GM19438 (cell line): ENCODE measurements at regions not wholly inside any gene's neighbourhood (a gene's known extent, or its start where the extent isn't known, plus 50 kb on each side); places are given as distances from the start of the nearest gene placed in this dataset.
"Not testable (repeated sequence)": the region's sequence is repeated elsewhere in the genome, so short reads cannot be mapped to it uniquely, and the experiment has no call there.

Experiments used
- ATAC-seq: cut with Tn5 transposase; IDR thresholded peaks from one replicate; pipeline ENCODE4 v1.9.1; 2021; ENCODE audit warnings: low read depth; ENCODE audit not compliant: unreplicated experiment

- ATAC-seq, result no peak
Measured at GRCh38 chr3:28019740-28020139, 221.7 kb upstream of the CMC1 start.

- ATAC-seq, result no peak
Measured at GRCh38 chr3:28022916-28023315, 218.5 kb upstream of the CMC1 start.

- no peak for ATAC-seq
Measured at GRCh38 chr3:28028554-28028953, 212.9 kb upstream of the CMC1 start.

GRCh38 chr3:28033059-28033784 is 208.2 kb upstream of the CMC1 start:
- no peak for ATAC-seq

GRCh38 chr3:28036599-28037575 is 204.5 kb upstream of the CMC1 start:
- peak; percentile 43 for ATAC-seq

- no peak for ATAC-seq
Measured at GRCh38 chr3:28039234-28039633, 202.2 kb upstream of the CMC1 start.

GRCh38 chr3:28039829-28040228 is 201.6 kb upstream of the CMC1 start:
- ATAC-seq, result no peak

- ATAC-seq, result peak; percentile 57
Measured at GRCh38 chr3:28042095-28042635, 199.3 kb upstream of the CMC1 start.

- ATAC-seq, result no peak
Measured at GRCh38 chr3:28042707-28043106, 198.7 kb upstream of the CMC1 start.

- ATAC-seq, result no peak
Measured at GRCh38 chr3:28050120-28050519, 191.3 kb upstream of the CMC1 start.

GRCh38 chr3:28050885-28051284 is 190.5 kb upstream of the CMC1 start:
- ATAC-seq, result no peak

GRCh38 chr3:28053759-28054158 is 187.7 kb upstream of the CMC1 start:
- no peak for ATAC-seq

GRCh38 chr3:28056806-28057205 is 184.6 kb upstream of the CMC1 start:
- ATAC-seq, result no peak

GRCh38 chr3:28057539-28057938 is 183.9 kb upstream of the CMC1 start:
- ATAC-seq, result no peak

GRCh38 chr3:28059199-28059598 is 182.2 kb upstream of the CMC1 start:
- ATAC-seq, result not testable (repeated sequence)

GRCh38 chr3:28066020-28066419 is 175.4 kb upstream of the CMC1 start:
- ATAC-seq, result no peak

GRCh38 chr3:28067014-28067413 is 174.4 kb upstream of the CMC1 start:
- no peak for ATAC-seq

- no peak for ATAC-seq
Measured at GRCh38 chr3:28068342-28068741, 173.1 kb upstream of the CMC1 start.

- no peak for ATAC-seq
Measured at GRCh38 chr3:28069438-28069837, 172.0 kb upstream of the CMC1 start.

GRCh38 chr3:28076246-28076645 is 165.2 kb upstream of the CMC1 start:
- ATAC-seq, result no peak

GRCh38 chr3:28077572-28077971 is 163.8 kb upstream of the CMC1 start:
- no peak for ATAC-seq
